Right lobe of liver (tissue), 6 donors: ENCODE measurements at regions not wholly inside any gene's neighbourhood (a gene's known extent, or its start where the extent isn't known, plus 50 kb on each side); places are given as distances from the start of the nearest gene placed in this dataset.

Experiments
- ATAC-seq, 4 donors: fragments of 200-7000 bp; cut with Tn5 transposase; one replicate each; pipeline ENCODE4 v1.9.1; 2020; ENCODE audit warnings: mild to moderate bottlenecking in 4 of 4, moderate library complexity in 4 of 4
- DNase-seq, 3 donors: peaks; one replicate each; pipeline ENCODE4 v3.0.0-alpha.2; 2020
- H3K27ac ChIP-seq, 3 donors: fragments of 200-600 bp; one replicate each; pipeline ENCODE4 v1.8.0; 2022
- H3K27me3 ChIP-seq, 2 donors: fragments of 200-600 bp; one replicate each; pipeline ENCODE4 v1.8.0; 2022
- H3K36me3 ChIP-seq, 4 donors: fragments of 200-600 bp; sonication (generic) in 1 of 4; one replicate each; pipeline versions ENCODE4 v1.5.1 to v1.8.0; 2017 to 2022; ENCODE audit warnings: control low read depth in 1 of 4
- H3K4me1 ChIP-seq, 4 donors: fragments of 200-600 bp; sonication (generic) in 1 of 4; one replicate each; pipeline versions ENCODE4 v1.5.1 to v1.8.0; 2017 to 2022; ENCODE audit warnings: control low read depth in 1 of 4
- H3K4me3 ChIP-seq, 3 donors: fragments of 200-600 bp; one replicate each; pipeline ENCODE4 v1.8.0; 2022
- H3K9me3 ChIP-seq, 4 donors: fragments of 200-600 bp; sonication (generic) in 1 of 4; one replicate each; pipeline versions ENCODE4 v1.5.1 to v1.8.0; 2017 to 2022; ENCODE audit warnings: control low read depth in 1 of 4
- CTCF ChIP-seq, 4 donors: fragments of 200-600 bp in 3 of 4; fragments of 450-650 bp in 1 of 4; IDR thresholded peaks; one replicate each; pipeline versions ENCODE4 v1.5.1 to v1.8.0; 2016 to 2022; ENCODE audit warnings: antibody characterized with exemption in 4 of 4, mild to moderate bottlenecking in 2 of 4
- POLR2A ChIP-seq: fragments of 450-650 bp; IDR thresholded peaks from one replicate; pipeline ENCODE4 v1.6.1; 2017; ENCODE audit warnings: antibody characterized with exemption, mild to moderate bottlenecking
- WGBS: methylation state at CpG from one replicate; pipeline ENCODE4 v1.1.6; 2018; ENCODE audit warnings: low coverage, low lambda C conversion rate; ENCODE audit not compliant: insufficient coverage; ENCODE audit errors: missing lambda C conversion rate; 5-methylcytosine and 5-hydroxymethylcytosine counted together
- intact Hi-C, 2 donors: fragments of 100-400 bp; cut with DNase I; formaldehyde crosslinking; loops; one replicate each; pipeline versions ENCODE4 v1.11.2 to v1.14.1; 2022
- donor health status: DM: no; HTN: yes; CAD: no.
- donor health status: DM: no; HTN: no; CAD: no.
- donor health status: DM: no; HTN: no; CAD: no.
- donor health status: DM: no; HTN: yes; CAD: no.
- donor health status: DM: no; HTN: yes; CAD: no.

GRCh38 chr4:178137732-178138471 lies 695.7 kb upstream of the AGA start:
- Histone ChIP-seq H3K27ac (no peak overlapping the region), H3K4me3 (no peak overlapping the region), H3K27me3 (no peaks in the 10 kb centered on the region), H3K4me1 (no peaks in the 10 kb centered on the region), H3K9me3 (no peaks in the 10 kb centered on the region), H3K36me3 (no peaks in the 10 kb centered on the region)
- intact Hi-C loops: no loop called here
- ATAC-seq: no peak
- WGBS: 64% methylated on average over 4 of the region's 22 CpGs
- TF ChIP-seq POLR2A (no peak), CTCF (IDR thresholded peaks at IDR 0.05) (no peak)
- DNase-seq: no peak

- DNase-seq (no peak), ATAC-seq (no peak)
- Histone ChIP-seq H3K4me3 (no peak overlapping the region), H3K9me3 (no peaks in the 10 kb centered on the region), H3K4me1 (no peaks in the 10 kb centered on the region), H3K27me3 (no peaks in the 10 kb centered on the region), H3K27ac (no peak overlapping the region), H3K36me3 (no peaks in the 10 kb centered on the region)
- no peak for TF ChIP-seq POLR2A
- no peak for TF ChIP-seq CTCF (IDR thresholded peaks at IDR 0.05)
- intact Hi-C loops: no loop called here
- 83% methylated on average over 1 of the region's 13 CpGs for WGBS
Observed at GRCh38 chr4:178138491-178138890, 696.3 kb upstream of the AGA start.

DNA sequence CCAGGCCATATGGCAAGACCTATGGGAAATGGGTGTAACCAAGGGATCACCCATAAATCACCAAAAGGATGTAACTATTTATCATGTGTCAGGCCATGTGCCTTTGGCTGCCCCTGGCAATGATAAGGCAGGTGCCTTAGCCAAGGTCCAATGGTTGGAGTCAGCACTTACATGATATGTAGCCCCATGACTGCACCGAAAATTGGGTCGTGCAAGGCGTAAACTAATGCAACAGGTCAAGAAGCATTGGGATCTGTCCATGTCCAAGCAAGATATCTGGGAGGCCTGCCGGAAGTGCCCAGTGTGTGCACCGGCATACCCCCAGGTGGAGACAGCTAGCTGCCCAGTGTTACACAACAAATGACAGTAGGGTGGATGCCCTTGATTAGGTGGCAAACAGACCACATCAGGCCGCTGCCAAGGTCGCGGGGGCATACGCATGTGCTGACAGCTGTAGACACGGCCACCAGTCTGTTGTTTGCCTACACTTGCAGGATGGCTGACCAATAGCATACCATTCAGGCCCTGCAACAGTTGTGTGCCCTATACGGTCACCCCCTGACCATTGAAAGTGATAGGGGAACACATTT lies 698.2 kb upstream of the AGA start:
- WGBS: 96% methylated on average over 5 of the region's 11 CpGs
- no peak for DNase-seq
- H3K4me1 ChIP-seq: no peaks in the 10 kb centered on the region

DNA sequence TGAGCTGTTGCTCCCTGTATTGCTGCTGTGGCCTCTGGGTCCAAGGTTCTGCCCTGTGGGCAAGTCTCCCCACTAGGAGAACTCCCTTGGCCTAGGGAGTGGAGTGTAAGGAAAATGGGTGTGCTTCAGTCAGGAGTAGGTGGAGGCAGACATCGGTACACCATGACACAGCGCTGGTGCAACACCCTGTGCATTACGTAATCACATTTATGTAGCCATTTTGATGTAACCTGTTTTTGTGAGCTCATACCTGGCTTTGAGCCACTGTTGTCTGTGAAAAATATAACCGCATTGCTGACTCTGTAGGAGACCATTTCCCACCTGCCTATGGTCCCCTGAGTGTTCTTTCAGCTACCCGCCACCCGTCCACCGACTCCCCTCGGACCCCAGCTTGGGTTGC lies 700.5 kb upstream of the AGA start:
- no peaks in the 10 kb centered on the region for H3K36me3 ChIP-seq
- no peak overlapping the region for H3K4me3 ChIP-seq
- DNase-seq (no peak), ATAC-seq (no peak)
- H3K27ac ChIP-seq: no peak overlapping the region
- WGBS: 76% methylated on average over 7 of the region's 8 CpGs
- TF ChIP-seq CTCF (IDR thresholded peaks at IDR 0.05) (no peak), POLR2A (no peak)
- no peaks in the 10 kb centered on the region for H3K4me1 ChIP-seq
- no peaks in the 10 kb centered on the region for H3K9me3 ChIP-seq
- H3K27me3 ChIP-seq: no peaks in the 10 kb centered on the region
- intact Hi-C loops: no loop called here

More for the DNA sequence above, 698.2 kb upstream of the AGA start:
- H3K27ac ChIP-seq: no peak overlapping the region
- ATAC-seq: no peak
- no peaks in the 10 kb centered on the region for H3K27me3 ChIP-seq
- H3K4me3 ChIP-seq: no peak overlapping the region
- H3K36me3 ChIP-seq: no peaks in the 10 kb centered on the region
- no peaks in the 10 kb centered on the region for H3K9me3 ChIP-seq
- intact Hi-C loops: no loop called here
- TF ChIP-seq POLR2A (no peak), CTCF (IDR thresholded peaks at IDR 0.05) (no peak)
